NCI-H2227 treated with DMSO at 0.1 percent for 48 hours (cell line): ENCODE measurements at regions not wholly inside any gene's neighbourhood (a gene's known extent, or its start where the extent isn't known, plus 50 kb on each side); places are given as distances from the start of the nearest gene placed in this dataset.
A peak's percentile ranks its signal among the peaks of the same experiment; 100 is the strongest.
"Not testable (repeated sequence)": the region's sequence is repeated elsewhere in the genome, so short reads cannot be mapped to it uniquely, and the experiment has no call there.

Source experiments
- DNase-seq: peaks from one replicate; lab custom pipeline; 2025; lab: John Stamatoyannopoulos, UW

- not testable (repeated sequence) for DNase-seq
These were observed 144.8 kb upstream of the XIRP2 start for GRCh38 chr2:166743482-166743881.

- DNase-seq = no peak
These were observed 161.2 kb upstream of the XIRP2 start for GRCh38 chr2:166727095-166727494.

GRCh38 chr2:166725927-166726924 lies 162.1 kb upstream of the XIRP2 start:
- DNase-seq = no peak

GRCh38 chr2:166716968-166717367 lies 171.3 kb upstream of the XIRP2 start:
- no peak for DNase-seq

- no peak for DNase-seq
These were observed 188.2 kb upstream of the XIRP2 start for GRCh38 chr2:166700079-166700478.

GRCh38 chr2:166695154-166695553 lies 193.1 kb upstream of the XIRP2 start:
- DNase-seq = no peak

- DNase-seq = not testable (repeated sequence)
These were observed 192.0 kb upstream of the SCN7A start for GRCh38 chr2:166686057-166686456.

GRCh38 chr2:166677996-166678395 lies 183.9 kb upstream of the SCN7A start:
- DNase-seq = no peak

GRCh38 chr2:166676716-166677115 lies 182.7 kb upstream of the SCN7A start:
- DNase-seq = no peak

GRCh38 chr2:166675553-166675952 lies 181.5 kb upstream of the SCN7A start:
- no peak for DNase-seq

GRCh38 chr2:166673986-166674385 lies 179.9 kb upstream of the SCN7A start:
- DNase-seq = no peak

GRCh38 chr2:166671801-166672200 lies 177.8 kb upstream of the SCN7A start:
- no peak for DNase-seq

- DNase-seq = no peak
These were observed 177.2 kb upstream of the SCN7A start for GRCh38 chr2:166671235-166671634.

GRCh38 chr2:166665991-166666940 lies 172.2 kb upstream of the SCN7A start:
- DNase-seq = peak; percentile 18

- DNase-seq = no peak
These were observed 167.8 kb upstream of the SCN7A start for GRCh38 chr2:166661824-166662223.

- DNase-seq = no peak
These were observed 167.3 kb upstream of the SCN7A start for GRCh38 chr2:166661391-166661790.

GRCh38 chr2:166658901-166659300 lies 164.9 kb upstream of the SCN7A start:
- no peak for DNase-seq

GRCh38 chr2:166653185-166653813 lies 159.2 kb upstream of the SCN7A start:
- DNase-seq = no peak

- no peak for DNase-seq
These were observed 157.9 kb upstream of the SCN7A start for GRCh38 chr2:166651991-166652390.

- no peak for DNase-seq
These were observed 157.1 kb upstream of the SCN7A start for GRCh38 chr2:166651080-166651675.

GRCh38 chr2:166647935-166648334 lies 153.9 kb upstream of the SCN7A start:
- no peak for DNase-seq

GRCh38 chr2:166643980-166644379 lies 149.9 kb upstream of the SCN7A start:
- DNase-seq = no peak
